Gastroesophageal sphincter (tissue), 3 donors: ENCODE measurements at regions not wholly inside any gene's neighbourhood (a gene's known extent, or its start where the extent isn't known, plus 50 kb on each side); places are given as distances from the start of the nearest gene placed in this dataset.

Experiments
- CTCF ChIP-seq, 4 experiments: fragments of 200-600 bp in 2 of 4; fragments of 450-650 bp in 2 of 4; sonication (generic) in 1 of 4; IDR thresholded peaks; one replicate each; pipeline ENCODE4 v1.5.1; 2017 to 2019; ENCODE audit warnings: antibody characterized with exemption in 4 of 4, mild to moderate bottlenecking in 2 of 4, moderate library complexity in 2 of 4
- EP300 ChIP-seq: sonication (generic); formaldehyde crosslinking; IDR thresholded peaks from one replicate; pipeline ENCODE4 v1.6.1; 2017; ENCODE audit warnings: antibody characterized with exemption, mild to moderate bottlenecking
- POLR2A ChIP-seq, 2 donors: fragments of 450-650 bp; IDR thresholded peaks; one replicate each; pipeline ENCODE4 v1.6.1; 2017; ENCODE audit warnings: antibody characterized with exemption in 2 of 2, mild to moderate bottlenecking in 2 of 2, moderate library complexity in 1 of 2
- POLR2AphosphoS5 ChIP-seq: sonication (generic); formaldehyde crosslinking; IDR thresholded peaks from one replicate; pipeline ENCODE4 v1.6.1; 2017; ENCODE audit warnings: antibody characterized with exemption

GRCh38 chr16:61581417-61582046 is 454.7 kb downstream of the CDH8 start:
- TF ChIP-seq POLR2A (IDR thresholded peaks at IDR 0.05) (no peak), CTCF (IDR thresholded peaks at IDR 0.05) (no peak), POLR2AphosphoS5 (no peak), EP300 (no peak)
